Natural killer cell (primary cell): ENCODE measurements at regions not wholly inside any gene's neighbourhood (a gene's known extent, or its start where the extent isn't known, plus 50 kb on each side); places are given as distances from the start of the nearest gene placed in this dataset.

ENCODE experiments used
- ATAC-seq, 3 donors: fragments of 150-1000 bp in 2 of 3; fragments of 200-7000 bp in 1 of 3; cut with Tn5 transposase; 1 replicate in 1 of 3; 2 replicates in 2 of 3; pipeline ENCODE4 v1.10.0; 2021; ENCODE audit warnings: mild to moderate bottlenecking in 2 of 3, moderate library complexity in 2 of 3
- DNase-seq, 2 donors: peaks; one replicate each; pipeline versions ENCODE4 v3.0.0 to v3.0.0-alpha.2; 2013 to 2021; ENCODE audit warnings: mixed read lengths in 1 of 2
- H3K27ac ChIP-seq: one replicate; pipeline ENCODE4 v1.5.1; 2013; ENCODE audit warnings: mild to moderate bottlenecking, low read length
- H3K27me3 ChIP-seq: one replicate; pipeline ENCODE4 v1.6.1; 2013; ENCODE audit warnings: low read length; ENCODE audit not compliant: control insufficient read depth, insufficient read depth
- H3K36me3 ChIP-seq: one replicate; pipeline ENCODE4 v1.6.1; 2013; ENCODE audit warnings: low read length; ENCODE audit not compliant: control insufficient read depth, insufficient read depth
- H3K4me1 ChIP-seq: one replicate; pipeline ENCODE4 v1.6.1; 2013; ENCODE audit warnings: low read length; ENCODE audit not compliant: control insufficient read depth, insufficient read depth
- H3K4me3 ChIP-seq: one replicate; pipeline ENCODE4 v1.5.1; 2013; ENCODE audit warnings: low read length
- H3K9me3 ChIP-seq: one replicate; pipeline ENCODE4 v1.6.1; 2013; ENCODE audit warnings: low read length; ENCODE audit not compliant: control insufficient read depth, insufficient read depth
- H3K27ac Mint-ChIP-seq, 2 donors: one replicate each; pipeline ENCODE4 v1.8.0; 2022; ENCODE audit warnings: mild to moderate bottlenecking in 2 of 2, mixed read lengths in 2 of 2, moderate library complexity in 1 of 2
- H3K27me3 Mint-ChIP-seq, 2 donors: one replicate each; pipeline ENCODE4 v1.8.0; 2022; ENCODE audit warnings: low read depth in 2 of 2, mixed read lengths in 2 of 2
- H3K36me3 Mint-ChIP-seq: one replicate; pipeline ENCODE4 v1.8.0; 2022; ENCODE audit warnings: mixed read lengths
- H3K4me1 Mint-ChIP-seq, 2 donors: one replicate each; pipeline ENCODE4 v1.8.0; 2022; ENCODE audit warnings: mixed read lengths in 2 of 2
- H3K4me3 Mint-ChIP-seq: one replicate; pipeline ENCODE4 v1.8.0; 2022; ENCODE audit warnings: mild to moderate bottlenecking, moderate library complexity, mixed read lengths
- H3K9me3 Mint-ChIP-seq, 2 donors: one replicate each; pipeline ENCODE4 v1.8.0; 2022; ENCODE audit warnings: mixed read lengths in 2 of 2
- CTCF ChIP-seq: fragments of 200-600 bp; IDR thresholded peaks from one replicate; pipeline ENCODE4 v1.8.0; 2022; ENCODE audit warnings: antibody characterized with exemption
- WGBS: methylation state at CpG from one replicate; pipeline ENCODE4 v1.1.7; 2013; ENCODE audit warnings: missing lambda C conversion rate; ENCODE audit not compliant: insufficient coverage; 5-methylcytosine and 5-hydroxymethylcytosine counted together
- intact Hi-C: fragments of 100-400 bp; cut with micrococcal nuclease; formaldehyde crosslinking; loops from one replicate; pipeline ENCODE4 v1.14.2; 2022

GRCh38 chr17:83202002-83203000, 122.9 kb downstream of the METRNL start:
- Histone ChIP-seq H3K9me3 (no peaks in the 10 kb centered on the region), H3K4me3 (no peak overlapping the region), H3K36me3 (no peaks in the 10 kb centered on the region), H3K27me3 (no peaks in the 10 kb centered on the region), H3K4me1 (peaks cover 80% of the 10 kb centered on the region), H3K27ac (no peak overlapping the region)
- no peak for TF ChIP-seq CTCF
- DNase-seq (peak in 1 of 2 donors; percentile 16), ATAC-seq (no peak)
- peaks cover 55 to 69% of the 10 kb centered on the region in 2 donors for H3K4me1 Mint-ChIP-seq
- no peaks in the 10 kb centered on the region for H3K9me3 Mint-ChIP-seq
- H3K27ac Mint-ChIP-seq: peak overlapping the region; percentile 98 to 99
- WGBS: 87% methylated on average over 13 of the region's 13 CpGs
- no peaks in the 10 kb centered on the region for H3K27me3 Mint-ChIP-seq
- intact Hi-C loops: no loop called here
- peak overlapping the region; percentile 62 for H3K4me3 Mint-ChIP-seq
- no peaks in the 10 kb centered on the region for H3K36me3 Mint-ChIP-seq

- 75% methylated on average over 9 of the region's 9 CpGs for WGBS
- no peaks in the 10 kb centered on the region for H3K36me3 Mint-ChIP-seq
- ATAC-seq (no peak), DNase-seq (peak in 1 of 2 donors; percentile 25)
- H3K4me1 Mint-ChIP-seq: peaks cover 55 to 69% of the 10 kb centered on the region in 2 donors
- H3K27ac Mint-ChIP-seq: peak overlapping the region; percentile 0 to 98
- intact Hi-C loops: no loop called here
- Histone ChIP-seq H3K27me3 (no peaks in the 10 kb centered on the region), H3K4me3 (no peak overlapping the region), H3K4me1 (peaks cover 81% of the 10 kb centered on the region), H3K9me3 (no peaks in the 10 kb centered on the region), H3K27ac (peak overlapping the region; percentile 27), H3K36me3 (no peaks in the 10 kb centered on the region)
- H3K9me3 Mint-ChIP-seq: no peaks in the 10 kb centered on the region
- H3K4me3 Mint-ChIP-seq: peak overlapping the region; percentile 64
- TF ChIP-seq CTCF: no peak
- no peaks in the 10 kb centered on the region for H3K27me3 Mint-ChIP-seq
These were observed 123.7 kb downstream of the METRNL start for GRCh38 chr17:83203073-83203471.

- peaks cover 75% of the 10 kb centered on the region for H3K4me1 ChIP-seq
- H3K4me1 Mint-ChIP-seq: peaks cover 55 to 68% of the 10 kb centered on the region in 2 donors
These were observed 124.2 kb downstream of the METRNL start for GRCh38 chr17:83203472-83204221.

More at GRCh38 chr17:83203472-83204221, 124.2 kb downstream of the METRNL start:
- no peak for TF ChIP-seq CTCF
- H3K36me3 ChIP-seq: no peaks in the 10 kb centered on the region
- no peak overlapping the region for H3K4me3 ChIP-seq
- WGBS: 95% methylated on average over 20 of the region's 20 CpGs
- peak overlapping the region; percentile 27 for H3K27ac ChIP-seq
- ATAC-seq (no peak), DNase-seq (no peak)
- peak overlapping the region; percentile 0 to 98 for H3K27ac Mint-ChIP-seq
- H3K9me3 ChIP-seq: no peaks in the 10 kb centered on the region
- H3K4me3 Mint-ChIP-seq: peak overlapping the region; percentile 64
- no peaks in the 10 kb centered on the region for H3K27me3 Mint-ChIP-seq
- no peaks in the 10 kb centered on the region for H3K27me3 ChIP-seq
- no peaks in the 10 kb centered on the region for H3K9me3 Mint-ChIP-seq
- no peaks in the 10 kb centered on the region for H3K36me3 Mint-ChIP-seq
- intact Hi-C loops: no loop called here
